Dedifferentiated amniotic fluid mesenchymal stem cell (primary cell): ENCODE measurements at regions not wholly inside any gene's neighbourhood (a gene's known extent, or its start where the extent isn't known, plus 50 kb on each side); places are given as distances from the start of the nearest gene placed in this dataset.
A peak's percentile ranks its signal among the peaks of the same experiment; 100 is the strongest.
"Not testable (repeated sequence)": the region's sequence is repeated elsewhere in the genome, so short reads cannot be mapped to it uniquely, and the experiment has no call there.

Source experiments
- DNase-seq: peaks from one replicate; pipeline ENCODE4 v3.0.0-alpha.2; 2016; ENCODE audit errors: extremely low spot score

- peak; percentile 93 for DNase-seq
Observed at GRCh38 chr2:54065411-54065810, 50.0 kb upstream of the ACYP2 start.

- no peak for DNase-seq
Observed at GRCh38 chr2:54063967-54064535, 51.4 kb upstream of the ACYP2 start.

- no peak for DNase-seq
Observed at GRCh38 chr2:54062401-54062800, 53.0 kb upstream of the ACYP2 start.

- no peak for DNase-seq
Observed at GRCh38 chr2:54061272-54061671, 54.1 kb upstream of the ACYP2 start.

- peak; percentile 30 for DNase-seq
Observed at GRCh38 chr2:54059986-54060385, 55.4 kb upstream of the ACYP2 start.

GRCh38 chr2:54059504-54059903 lies 55.9 kb upstream of the ACYP2 start:
- DNase-seq: no peak

GRCh38 chr2:54058449-54058848 lies 57.0 kb upstream of the ACYP2 start:
- DNase-seq: no peak

- no peak for DNase-seq
Observed at GRCh38 chr2:54054774-54055173, 60.6 kb upstream of the ACYP2 start.

- no peak for DNase-seq
Observed at GRCh38 chr2:54054271-54054670, 61.1 kb upstream of the ACYP2 start.

- DNase-seq: no peak
Observed at GRCh38 chr2:54053830-54054229, 61.6 kb upstream of the ACYP2 start.

GRCh38 chr2:54052825-54053718 lies 62.3 kb upstream of the ACYP2 start:
- DNase-seq: no peak

- no peak for DNase-seq
Observed at GRCh38 chr2:54050445-54050844, 65.0 kb upstream of the ACYP2 start.

GRCh38 chr2:54049365-54049764 lies 66.0 kb upstream of the ACYP2 start:
- DNase-seq: no peak

- not testable (repeated sequence) for DNase-seq
Observed at GRCh38 chr2:54048896-54049295, 66.5 kb upstream of the ACYP2 start.

GRCh38 chr2:54048117-54048785 lies 67.2 kb upstream of the ACYP2 start:
- no peak for DNase-seq

- DNase-seq: no peak
Observed at GRCh38 chr2:54047658-54048057, 67.8 kb upstream of the ACYP2 start.

- no peak for DNase-seq
Observed at GRCh38 chr2:54047091-54047490, 68.3 kb upstream of the ACYP2 start.

GRCh38 chr2:54042897-54043620 lies 72.3 kb upstream of the PSME4 start:
- DNase-seq: no peak

GRCh38 chr2:54042341-54042740 lies 71.5 kb upstream of the PSME4 start:
- no peak for DNase-seq

- DNase-seq: no peak
Observed at GRCh38 chr2:54041135-54041534, 70.3 kb upstream of the PSME4 start.

- DNase-seq: no peak
Observed at GRCh38 chr2:54040685-54041084, 69.9 kb upstream of the PSME4 start.

GRCh38 chr2:54040250-54040649 lies 69.5 kb upstream of the PSME4 start:
- no peak for DNase-seq
